Gastroesophageal sphincter (tissue), 4 donors: ENCODE measurements at regions not wholly inside any gene's neighbourhood (a gene's known extent, or its start where the extent isn't known, plus 50 kb on each side); places are given as distances from the start of the nearest gene placed in this dataset.
"Not testable (repeated sequence)": the region's sequence is repeated elsewhere in the genome, so short reads cannot be mapped to it uniquely, and the experiment has no call there.

Source experiments
- ATAC-seq: fragments of 150-250 bp; one replicate; pipeline ENCODE4 v1.9.1; 2016; ENCODE audit warnings: mild to moderate bottlenecking, moderate library complexity
- H3K27ac ChIP-seq, 4 donors: fragments of 200-600 bp; sonication (generic) in 3 of 4; 1 replicate in 3 of 4; 2 replicates in 1 of 4; pipeline ENCODE4 v1.5.1; 2016 to 2019
- H3K27me3 ChIP-seq: fragments of 200-600 bp; sonication (generic); one replicate; pipeline ENCODE4 v1.5.1; 2019
- H3K36me3 ChIP-seq, 2 donors: fragments of 200-600 bp; sonication (generic); one replicate each; pipeline ENCODE4 v1.5.1; 2019; ENCODE audit warnings: control low read depth in 1 of 2
- H3K4me1 ChIP-seq, 3 donors: fragments of 200-600 bp; sonication (generic); 1 replicate in 2 of 3; 2 replicates in 1 of 3; pipeline ENCODE4 v1.5.1; 2016 to 2019; ENCODE audit warnings: control low read depth in 2 of 3
- H3K4me3 ChIP-seq, 2 donors: fragments of 200-600 bp; sonication (generic); one replicate each; pipeline ENCODE4 v1.5.1; 2019; ENCODE audit warnings: mild to moderate bottlenecking in 1 of 2, moderate library complexity in 1 of 2
- H3K9me3 ChIP-seq, 3 donors: fragments of 200-600 bp; sonication (generic); one replicate each; pipeline ENCODE4 v1.5.1; 2017 to 2019; ENCODE audit warnings: control low read depth in 2 of 3
- CTCF ChIP-seq, 4 experiments: fragments of 200-600 bp in 2 of 4; fragments of 450-650 bp in 2 of 4; sonication (generic) in 1 of 4; IDR thresholded peaks; one replicate each; pipeline ENCODE4 v1.5.1; 2017 to 2019; ENCODE audit warnings: antibody characterized with exemption in 4 of 4, mild to moderate bottlenecking in 2 of 4, moderate library complexity in 2 of 4
- EP300 ChIP-seq: sonication (generic); formaldehyde crosslinking; IDR thresholded peaks from one replicate; pipeline ENCODE4 v1.6.1; 2017; ENCODE audit warnings: antibody characterized with exemption, mild to moderate bottlenecking
- POLR2A ChIP-seq, 2 donors: fragments of 450-650 bp; IDR thresholded peaks; one replicate each; pipeline ENCODE4 v1.6.1; 2017; ENCODE audit warnings: antibody characterized with exemption in 2 of 2, mild to moderate bottlenecking in 2 of 2, moderate library complexity in 1 of 2
- POLR2AphosphoS5 ChIP-seq: sonication (generic); formaldehyde crosslinking; IDR thresholded peaks from one replicate; pipeline ENCODE4 v1.6.1; 2017; ENCODE audit warnings: antibody characterized with exemption
- WGBS, 2 donors: methylation state at CpG; one replicate each; pipeline ENCODE4 v1.1.5; 2018; ENCODE audit warnings: low coverage in 1 of 2; 5-methylcytosine and 5-hydroxymethylcytosine counted together

- not testable (repeated sequence) for H3K36me3 ChIP-seq, H3K27ac ChIP-seq, H3K4me1 ChIP-seq, ATAC-seq, H3K4me3 ChIP-seq, H3K27me3 ChIP-seq
- H3K9me3 ChIP-seq: peaks cover 0 to 26% (median 0%) of the 10 kb centered on the region in 3 donors
- WGBS, 2 donors: 59 to 68% methylated on average over 4 of the region's 6 CpGs
These were observed 1372.6 kb downstream of the FOXD4L5 start for GRCh38 chr9:63912451-63912850.

- H3K9me3 ChIP-seq: peaks cover 0 to 15% (median 0%) of the 10 kb centered on the region in 3 donors
- H3K4me3 ChIP-seq, H3K4me1 ChIP-seq, H3K36me3 ChIP-seq, H3K27ac ChIP-seq, H3K27me3 ChIP-seq, ATAC-seq: not testable (repeated sequence)
- WGBS, 2 donors: 56 to 70% methylated on average over 2 to 3 of the region's 3 CpGs
These were observed 1375.9 kb downstream of the FOXD4L5 start for GRCh38 chr9:63909076-63909475.

- H3K4me1 ChIP-seq, H3K9me3 ChIP-seq, ATAC-seq, H3K4me3 ChIP-seq, H3K27me3 ChIP-seq, H3K27ac ChIP-seq, H3K36me3 ChIP-seq: not testable (repeated sequence)
- WGBS, 2 donors: 92% methylated on average over 2 of the region's 16 CpGs; no CpG with 5 or more reads in 1 of the 2 donors
These were observed 1385.3 kb downstream of the FOXD4L5 start for GRCh38 chr9:63899637-63900190.

GRCh38 chr9:63881386-63881785, 1403.6 kb downstream of the FOXD4L5 start:
- 45 to 69% methylated on average over 4 of the region's 5 CpGs for WGBS, 2 donors
- not testable (repeated sequence) for H3K4me1 ChIP-seq, H3K27ac ChIP-seq, H3K36me3 ChIP-seq, H3K9me3 ChIP-seq, H3K27me3 ChIP-seq, H3K4me3 ChIP-seq, ATAC-seq

GRCh38 chr9:63876380-63876779, 1408.6 kb downstream of the FOXD4L5 start:
- H3K4me3 ChIP-seq, ATAC-seq, H3K27me3 ChIP-seq, H3K36me3 ChIP-seq, H3K9me3 ChIP-seq, H3K27ac ChIP-seq, H3K4me1 ChIP-seq: not testable (repeated sequence)
- no CpG with 5 or more reads among the region's 17 CpGs for WGBS, 2 donors

GRCh38 chr9:63859475-63860215, 1425.4 kb downstream of the FOXD4L5 start:
- no peaks in the 10 kb centered on the region for H3K4me1 ChIP-seq
- ATAC-seq: no peak
- peak overlapping the region; percentile 35 to 54 for H3K4me3 ChIP-seq
- peaks cover 0 to 8% (median 0%) of the 10 kb centered on the region in 3 donors for H3K9me3 ChIP-seq
- H3K27me3 ChIP-seq: no peaks in the 10 kb centered on the region
- WGBS, 2 donors: 48 to 50% methylated on average over 7 to 10 of the region's 52 CpGs
- no peak for TF ChIP-seq EP300
- TF ChIP-seq POLR2AphosphoS5: no peak
- no peak for TF ChIP-seq CTCF (IDR thresholded peaks at IDR 0.05)
- TF ChIP-seq POLR2A (IDR thresholded peaks at IDR 0.05): no peak
- H3K36me3 ChIP-seq: no peaks in the 10 kb centered on the region
- peak overlapping the region in 1 of 4 donors; percentile 64 for H3K27ac ChIP-seq

- not testable (repeated sequence) for H3K9me3 ChIP-seq, ATAC-seq, H3K36me3 ChIP-seq, H3K27me3 ChIP-seq, H3K4me1 ChIP-seq
- peak overlapping the region; percentile 35 to 54 for H3K4me3 ChIP-seq
- H3K27ac ChIP-seq: peak overlapping the region in 1 of 4 donors; percentile 64
- 44% methylated on average over 3 of the region's 24 CpGs; no CpG with 5 or more reads in 1 of the 2 donors for WGBS, 2 donors
These were observed 1425.9 kb downstream of the FOXD4L5 start for GRCh38 chr9:63859090-63859474.

- not testable (repeated sequence) for H3K27ac ChIP-seq, H3K4me1 ChIP-seq, ATAC-seq, H3K27me3 ChIP-seq, H3K9me3 ChIP-seq, H3K36me3 ChIP-seq, H3K4me3 ChIP-seq
- WGBS, 2 donors: 60 to 87% methylated on average over 1 to 13 of the region's 15 CpGs
These were observed 1431.8 kb downstream of the FOXD4L5 start for GRCh38 chr9:63853140-63853751.

GRCh38 chr9:63824804-63825203, 1460.2 kb downstream of the FOXD4L5 start:
- not testable (repeated sequence) for H3K4me1 ChIP-seq, H3K9me3 ChIP-seq, H3K27me3 ChIP-seq, ATAC-seq, H3K27ac ChIP-seq, H3K4me3 ChIP-seq, H3K36me3 ChIP-seq
- 7 to 16% methylated on average over 1 of the region's 1 CpG for WGBS, 2 donors

- peak; percentile 67 for ATAC-seq
- not testable (repeated sequence) for H3K4me1 ChIP-seq, H3K4me3 ChIP-seq, H3K27ac ChIP-seq, H3K27me3 ChIP-seq, H3K9me3 ChIP-seq, H3K36me3 ChIP-seq
- 43 to 46% methylated on average over 8 of the region's 8 CpGs for WGBS, 2 donors
These were observed 1461.4 kb downstream of the FOXD4L5 start for GRCh38 chr9:63823375-63824201.

- 50 to 62% methylated on average over 5 of the region's 6 CpGs for WGBS, 2 donors
- peak; percentile 32 for ATAC-seq
- Histone ChIP-seq H3K27me3 (peaks cover 13% of the 10 kb centered on the region), H3K9me3 (peaks cover 0 to 11% (median 0%) of the 10 kb centered on the region in 3 donors)
- not testable (repeated sequence) for H3K27ac ChIP-seq, H3K4me1 ChIP-seq, H3K4me3 ChIP-seq, H3K36me3 ChIP-seq
These were observed 1462.2 kb downstream of the FOXD4L5 start for GRCh38 chr9:63822615-63823374.
